CD4-positive, alpha-beta T cell treated with Interleukin-2 at 100 ng/mL for 4 hours (primary cell): ENCODE measurements at regions not wholly inside any gene's neighbourhood (a gene's known extent, or its start where the extent isn't known, plus 50 kb on each side); places are given as distances from the start of the nearest gene placed in this dataset.

ENCODE experiments used
- DNase-seq: peaks from one replicate; pipeline ENCODE4 v3.0.0-alpha.2; 2020; ENCODE audit warnings: low spot score

DNA sequence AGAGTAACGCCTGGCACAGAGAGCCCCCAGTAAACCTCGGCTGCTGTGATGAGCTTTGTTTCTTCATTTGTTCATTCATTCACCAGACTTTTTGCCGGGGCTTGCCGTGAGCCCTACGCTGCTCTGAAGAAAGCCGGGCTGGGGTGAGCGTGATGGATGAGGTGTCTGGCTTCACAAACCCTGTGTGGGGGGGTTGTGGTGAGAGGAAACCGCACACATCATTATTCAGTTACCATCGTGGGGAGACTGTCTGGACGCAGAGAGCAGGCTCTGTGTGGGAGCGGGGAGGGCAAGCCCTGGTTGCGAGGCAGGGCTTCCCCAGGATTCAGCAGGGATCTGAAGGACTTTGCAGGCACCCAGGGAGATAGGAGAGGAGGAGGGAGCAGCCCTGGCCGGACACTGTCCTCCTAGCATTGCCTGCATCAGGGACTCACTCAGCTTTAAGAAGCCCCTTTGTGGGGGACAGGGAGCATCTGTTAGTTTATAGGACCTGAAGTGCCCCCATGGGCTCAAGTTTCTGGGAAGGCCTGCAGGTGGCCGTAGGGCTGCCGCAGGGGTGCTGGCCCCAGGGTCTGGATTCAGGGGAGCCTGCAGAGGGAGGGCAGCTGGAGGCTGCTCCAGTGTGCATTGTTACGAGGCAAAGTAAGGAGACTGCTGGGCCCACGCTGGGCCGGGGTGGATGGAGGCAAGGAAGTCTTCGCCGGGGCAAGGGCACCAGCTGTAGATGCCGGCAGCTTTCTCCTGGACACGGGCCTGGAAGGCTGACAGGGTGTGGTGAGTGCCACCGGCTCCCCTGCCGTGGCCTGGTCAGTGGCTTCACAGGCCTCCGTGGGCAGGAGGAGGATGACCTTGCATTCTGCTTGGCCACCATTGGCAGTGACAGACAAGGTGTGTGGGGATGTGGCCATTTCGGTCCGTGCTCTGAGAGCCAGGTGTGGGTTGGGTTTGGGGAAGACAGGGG is 334.5 kb downstream of the SEC14L1 start:
- peak; percentile 81 for DNase-seq

- no peak for DNase-seq
These were observed 335.2 kb downstream of the SEC14L1 start for GRCh38 chr17:77476006-77476405.

GRCh38 chr17:77476498-77476897 is 335.7 kb downstream of the SEC14L1 start:
- no peak for DNase-seq

DNA sequence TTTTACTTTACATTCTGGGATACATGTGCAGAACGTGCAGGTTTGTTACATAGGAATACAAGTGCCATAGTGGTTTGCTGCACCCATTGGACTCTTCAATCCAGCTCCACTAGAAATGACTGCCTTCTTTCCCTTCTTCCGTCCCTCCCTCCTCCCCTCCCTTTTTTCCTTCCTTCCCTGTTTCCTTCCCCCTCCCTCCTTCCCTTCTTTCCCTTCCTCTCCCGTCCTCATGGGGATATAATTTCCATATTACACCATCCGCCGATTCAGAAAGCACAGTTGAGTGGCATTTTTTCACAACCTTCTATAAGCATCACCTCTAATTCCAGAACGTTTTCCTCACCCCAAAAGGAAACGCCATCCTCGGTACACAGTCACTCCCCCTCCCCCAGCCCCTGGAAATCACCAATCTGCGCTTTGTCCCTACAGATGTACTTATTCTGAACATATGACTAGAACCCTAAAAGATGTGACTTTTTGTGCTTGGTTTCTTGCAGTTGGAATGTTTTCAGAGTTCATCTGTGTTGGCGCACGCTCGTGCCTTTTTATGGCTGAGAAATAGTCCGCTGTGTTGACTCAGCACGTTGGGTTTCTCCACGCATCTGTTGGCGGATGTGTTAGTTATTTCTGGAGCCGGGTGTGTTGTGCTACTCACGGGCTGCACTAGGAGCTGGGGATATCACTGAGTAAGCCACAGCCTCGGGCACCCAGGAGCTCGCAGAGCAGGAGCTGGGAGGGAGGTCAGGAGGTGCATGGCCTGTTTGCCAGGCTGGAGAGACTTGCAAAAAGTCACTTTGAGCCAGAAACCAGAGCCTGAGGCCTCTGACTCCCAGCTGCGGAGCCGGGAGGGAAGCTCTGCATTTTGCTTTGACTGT is 336.4 kb downstream of the SEC14L1 start:
- peak; percentile 30 for DNase-seq

DNA sequence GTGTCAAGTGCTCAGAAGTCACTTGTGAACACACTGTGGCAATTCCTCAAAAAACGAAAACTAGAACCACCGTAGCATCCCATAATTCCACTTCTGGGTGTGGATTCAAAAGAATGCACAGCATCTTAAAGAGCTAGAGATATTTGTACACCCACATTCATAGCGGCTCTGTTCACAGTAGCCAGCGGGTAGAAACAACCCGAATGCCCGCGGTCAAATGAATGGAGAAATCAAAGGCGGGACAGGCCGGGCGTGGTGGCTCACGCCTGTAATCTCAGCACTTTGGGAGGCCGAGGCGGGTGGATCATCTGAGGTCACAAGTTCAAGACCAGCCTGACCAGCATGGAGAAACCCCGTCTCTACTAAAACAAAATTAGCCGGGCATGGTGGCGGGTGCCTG is 337.5 kb downstream of the SEC14L1 start:
- no peak for DNase-seq

DNA sequence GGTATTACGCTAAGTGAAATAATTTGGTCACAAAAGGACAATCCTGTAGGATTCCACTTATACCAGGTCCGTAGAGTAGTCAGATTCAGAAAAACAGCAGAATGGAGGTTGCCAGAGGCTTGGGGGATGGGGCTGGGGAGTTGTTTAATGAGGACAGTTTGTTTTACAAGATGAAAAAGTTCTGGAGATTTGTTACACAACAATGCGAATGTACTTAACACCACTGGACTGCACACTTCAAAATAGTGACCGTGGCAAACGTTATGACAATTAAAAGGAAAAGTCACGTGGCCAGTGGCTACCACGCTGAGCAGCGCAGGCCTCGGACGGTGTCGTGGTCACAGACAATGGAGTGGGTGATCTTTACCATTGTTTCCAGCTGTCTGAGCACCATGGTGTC is 338.1 kb downstream of the SEC14L1 start:
- DNase-seq: no peak

- no peak for DNase-seq
These were observed 338.8 kb downstream of the SEC14L1 start for GRCh38 chr17:77479372-77480198.

DNA sequence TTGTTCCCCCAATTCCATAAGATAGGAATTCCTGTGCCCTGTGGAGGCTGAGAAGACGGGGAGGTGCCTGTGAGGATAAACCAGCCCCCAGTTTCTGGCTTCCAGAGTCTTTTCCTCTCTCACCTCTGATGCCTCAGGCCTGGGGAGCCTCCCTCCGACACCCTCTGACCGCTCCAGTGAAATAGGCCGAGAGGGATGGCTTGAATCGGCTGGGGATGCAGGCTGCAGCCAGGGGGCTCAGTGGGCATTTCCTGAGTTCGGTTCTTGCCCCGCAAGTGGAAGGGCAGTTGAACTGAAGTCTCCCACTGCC is 339.4 kb downstream of the SEC14L1 start:
- DNase-seq: no peak

DNA sequence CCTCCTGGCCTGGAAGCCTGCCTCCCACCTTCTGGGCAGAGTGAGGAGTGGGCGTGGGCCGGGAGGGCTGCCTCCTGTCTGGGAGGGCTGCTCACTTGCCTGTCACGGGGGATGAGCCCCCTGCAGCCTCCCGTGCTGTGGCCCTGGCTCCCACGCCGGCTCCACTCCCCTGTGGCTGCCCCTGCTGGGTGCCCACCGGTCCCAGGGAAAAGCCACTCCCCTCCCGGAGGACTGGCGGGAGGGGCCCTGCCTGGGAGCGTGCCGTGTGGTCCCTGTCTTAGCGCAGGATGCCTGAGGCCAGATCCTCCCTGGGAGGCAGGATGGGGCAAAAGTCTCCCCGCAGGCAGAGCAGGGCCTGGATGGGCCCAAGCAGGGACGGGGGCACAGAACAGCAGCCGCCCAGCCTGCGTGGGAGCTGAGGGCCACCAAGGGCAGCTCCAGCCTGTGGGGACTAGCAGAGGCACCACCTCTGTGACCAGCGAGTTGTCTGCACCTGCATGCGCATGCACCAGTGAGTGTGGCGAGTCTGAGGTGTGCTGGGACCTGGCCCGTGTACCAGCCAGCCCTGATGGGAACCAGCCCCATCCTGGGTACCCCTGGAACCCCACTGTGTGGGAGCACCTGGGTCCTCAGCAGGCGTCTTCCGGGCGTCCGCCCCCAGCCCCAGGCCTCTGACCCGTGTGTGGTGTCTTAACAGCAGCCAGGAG is 339.9 kb downstream of the SEC14L1 start:
- no peak for DNase-seq

DNA sequence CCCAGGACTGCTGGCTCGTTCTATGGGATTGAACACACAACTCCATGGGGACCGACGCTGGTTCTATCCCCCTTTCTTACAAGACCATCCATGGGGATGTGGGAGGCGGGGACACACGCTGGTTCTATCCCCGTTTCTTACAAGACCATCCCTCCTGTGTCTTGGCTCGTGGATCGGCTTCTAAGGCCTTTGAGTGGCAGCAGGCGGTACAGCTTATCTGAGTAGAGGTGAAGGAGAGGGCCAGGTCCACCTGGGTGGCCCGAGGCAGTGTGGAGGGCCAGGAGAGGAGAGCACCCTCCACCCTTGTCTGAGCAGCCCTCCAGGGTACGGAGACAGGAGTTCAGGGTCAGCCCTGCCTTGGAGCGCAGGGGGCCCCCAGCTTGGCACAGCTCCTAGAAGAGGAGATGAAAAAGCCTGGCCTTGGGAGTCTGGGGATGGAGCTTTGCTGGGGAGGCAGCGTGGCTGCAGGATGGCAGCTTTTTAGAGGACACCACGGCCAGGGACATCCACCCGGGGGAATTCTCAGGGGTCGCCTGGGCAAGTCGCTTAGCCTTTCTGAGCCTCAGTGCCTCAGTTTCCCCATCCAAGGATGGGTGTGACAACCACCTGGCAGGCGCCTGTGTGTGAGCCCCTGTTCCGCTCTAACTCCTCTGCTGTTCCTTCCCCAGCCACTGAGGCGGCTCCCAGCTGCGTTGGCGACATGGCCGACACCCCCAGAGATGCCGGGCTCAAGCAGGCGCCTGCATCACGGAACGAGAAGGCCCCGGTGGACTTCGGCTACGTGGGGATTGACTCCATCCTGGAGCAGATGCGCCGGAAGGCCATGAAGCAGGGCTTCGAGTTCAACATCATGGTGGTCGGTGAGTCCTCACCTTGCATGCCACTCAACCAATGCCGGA is 341.0 kb downstream of the SEC14L1 start:
- DNase-seq: no peak

DNA sequence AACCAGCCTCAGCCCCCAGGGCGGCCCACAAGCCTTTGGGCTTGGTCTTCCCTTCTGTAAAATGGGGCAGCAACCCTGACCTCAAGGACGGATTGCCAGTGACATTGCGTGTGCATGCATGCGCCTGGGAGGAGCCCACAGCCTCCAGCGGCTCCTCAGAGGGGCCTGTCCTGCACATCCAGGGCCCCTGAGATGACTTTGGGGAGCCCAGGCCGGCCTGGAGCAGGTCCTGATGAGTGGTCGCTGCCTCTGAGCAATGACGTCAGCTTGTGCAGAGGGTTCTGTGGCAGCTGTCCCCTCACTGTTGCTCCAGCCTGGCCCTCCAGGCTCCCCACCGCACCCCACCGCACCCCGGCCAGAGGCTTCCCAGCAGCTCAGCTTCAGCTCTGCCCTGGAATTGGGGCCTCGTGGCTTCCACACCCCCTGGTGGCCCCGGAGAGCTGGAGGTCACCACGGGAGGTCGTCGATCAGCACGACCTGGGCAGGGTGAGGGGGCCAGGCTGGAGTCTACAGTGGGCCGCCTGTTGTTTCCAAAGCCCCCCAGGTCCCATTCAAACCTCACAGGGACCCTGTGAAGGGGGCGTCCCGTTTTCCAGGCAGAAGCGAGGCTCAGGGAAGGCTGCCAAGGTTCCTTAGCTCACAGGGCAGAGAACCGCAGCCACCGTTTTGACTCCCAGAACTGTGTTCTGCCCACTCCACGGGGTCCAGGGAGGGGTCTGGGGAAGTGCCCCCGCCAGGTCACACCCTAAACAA is 341.8 kb downstream of the SEC14L1 start:
- no peak for DNase-seq

DNA sequence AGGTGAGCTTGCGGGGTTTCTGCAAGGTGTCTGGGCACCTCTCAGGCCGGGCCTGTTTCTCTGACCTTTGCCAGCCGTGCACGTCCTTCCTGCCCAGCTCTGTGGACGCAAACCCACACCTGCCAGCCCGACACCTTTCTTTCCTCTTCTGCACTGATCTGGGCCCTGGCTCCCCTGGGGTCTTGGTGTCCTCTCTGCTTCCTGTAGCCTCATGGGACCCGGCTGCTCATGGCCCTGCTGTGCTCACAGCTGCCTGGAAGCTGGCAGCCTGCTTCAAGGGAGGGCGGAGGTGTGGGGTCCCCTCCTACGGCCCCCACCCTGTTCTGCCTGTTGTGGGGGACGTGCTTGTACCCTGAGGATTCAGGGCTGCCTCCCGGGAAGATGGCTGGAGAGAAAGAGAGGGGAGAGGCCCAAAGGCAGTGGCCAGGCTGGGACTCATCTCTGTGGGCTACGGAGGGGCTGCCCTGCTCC is 342.4 kb downstream of the SEC14L1 start:
- DNase-seq: no peak

GRCh38 chr17:77484111-77484510 is 343.3 kb downstream of the SEC14L1 start:
- DNase-seq: no peak

DNA sequence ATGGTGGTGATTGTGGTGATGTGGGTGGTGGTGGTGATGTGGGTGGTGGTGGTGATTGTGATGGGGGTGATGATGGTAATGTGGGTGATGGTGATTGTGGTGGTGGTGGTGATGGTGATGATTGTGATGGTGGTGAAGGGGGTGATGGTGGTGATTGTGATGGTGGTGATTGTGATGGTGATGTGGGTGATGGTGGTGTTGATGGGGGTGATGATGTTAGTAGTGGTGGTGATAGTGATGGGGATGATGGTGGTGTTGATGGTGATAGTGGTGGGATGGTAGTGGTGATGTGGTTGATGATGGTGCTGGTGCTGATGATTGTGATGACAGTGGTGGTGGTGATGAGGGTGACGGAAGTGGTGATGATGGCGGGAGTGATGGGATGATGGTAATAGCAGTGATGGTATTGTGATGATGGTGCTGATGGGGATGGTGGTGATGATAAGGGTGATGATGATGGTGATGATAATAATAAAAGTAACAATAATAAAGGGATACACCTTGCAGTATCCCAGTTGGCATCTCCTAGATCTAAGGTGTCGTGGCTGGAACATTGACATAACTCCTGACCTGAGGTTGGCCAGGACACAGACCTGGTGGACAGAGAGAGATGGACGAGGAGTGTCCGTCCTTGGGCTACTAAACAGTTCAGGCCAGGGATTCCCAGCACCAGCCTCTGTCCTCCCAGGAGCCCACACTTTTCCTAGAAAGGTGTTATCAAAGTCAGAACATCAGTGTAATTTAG is 344.5 kb downstream of the SEC14L1 start:
- DNase-seq: peak; percentile 31

DNA sequence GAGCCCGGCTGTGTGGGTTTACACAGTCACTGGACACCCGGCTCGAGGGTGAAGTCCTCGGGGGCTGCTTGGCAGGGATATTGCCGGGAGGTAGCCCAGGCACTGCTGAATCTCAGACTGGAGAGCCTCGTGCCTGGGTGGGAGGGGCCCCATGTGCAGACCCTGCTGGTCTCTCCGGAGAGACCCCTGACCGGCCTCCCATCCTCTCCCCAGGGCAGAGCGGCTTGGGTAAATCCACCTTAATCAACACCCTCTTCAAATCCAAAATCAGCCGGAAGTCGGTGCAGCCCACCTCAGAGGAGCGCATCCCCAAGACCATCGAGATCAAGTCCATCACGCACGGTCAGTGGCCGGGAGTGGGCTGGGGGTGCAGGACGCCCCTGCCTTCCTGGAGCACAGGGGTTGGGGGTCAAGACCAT is 346.5 kb downstream of the SEC14L1 start:
- no peak for DNase-seq

- no peak for DNase-seq
These were observed 347.1 kb downstream of the SEC14L1 start for GRCh38 chr17:77487677-77488530.

- no peak for DNase-seq
These were observed 347.9 kb downstream of the SEC14L1 start for GRCh38 chr17:77488531-77489238.
